Thymus (tissue), 11 donors: ENCODE measurements at regions not wholly inside any gene's neighbourhood (a gene's known extent, or its start where the extent isn't known, plus 50 kb on each side); places are given as distances from the start of the nearest gene placed in this dataset.
A peak's percentile ranks its signal among the peaks of the same experiment; 100 is the strongest.

Experiments
- DNase-seq, 9 donors: peaks; one replicate each; pipeline ENCODE4 v3.0.0-alpha.2; 2013; ENCODE audit warnings: low spot score in 9 of 9, low read depth in 6 of 9, missing footprints in 1 of 9
- H3K27ac ChIP-seq, 2 donors: one replicate each; pipeline ENCODE4 v1.5.1; 2013; ENCODE audit warnings: control low read depth in 1 of 2, low read depth in 1 of 2, low read length in 1 of 2, mild to moderate bottlenecking in 1 of 2, moderate library complexity in 1 of 2
- H3K27me3 ChIP-seq, 2 donors: one replicate each; pipeline ENCODE4 v1.5.1; 2013; ENCODE audit warnings: low read length in 1 of 2; ENCODE audit not compliant: control insufficient read depth in 2 of 2, insufficient read depth in 1 of 2
- H3K36me3 ChIP-seq, 2 donors: one replicate each; pipeline ENCODE4 v1.5.1; 2013; ENCODE audit warnings: low read length in 1 of 2, mild to moderate bottlenecking in 1 of 2, moderate library complexity in 1 of 2; ENCODE audit not compliant: control insufficient read depth in 2 of 2, insufficient read depth in 2 of 2
- H3K4me1 ChIP-seq, 2 donors: one replicate each; pipeline ENCODE4 v1.5.1; 2013; ENCODE audit warnings: low read length in 2 of 2; ENCODE audit not compliant: control insufficient read depth in 2 of 2, insufficient read depth in 2 of 2
- H3K4me3 ChIP-seq, 2 donors: one replicate each; pipeline ENCODE4 v1.5.1; 2013; ENCODE audit warnings: low read length in 2 of 2, control low read depth in 1 of 2, mild to moderate bottlenecking in 1 of 2
- H3K9me3 ChIP-seq, 2 donors: one replicate each; pipeline ENCODE4 v1.5.1; 2013; ENCODE audit warnings: low read length in 1 of 2, mild to moderate bottlenecking in 1 of 2; ENCODE audit not compliant: control insufficient read depth in 2 of 2, insufficient read depth in 1 of 2
- WGBS: extraction: QIAGEN DNeasy Blood & Tissue Kit; methylation state at CpG from one replicate; pipeline ENCODE4 v1.1.7; 2013; 5-methylcytosine and 5-hydroxymethylcytosine counted together
- donor health status: healthy.

DNA sequence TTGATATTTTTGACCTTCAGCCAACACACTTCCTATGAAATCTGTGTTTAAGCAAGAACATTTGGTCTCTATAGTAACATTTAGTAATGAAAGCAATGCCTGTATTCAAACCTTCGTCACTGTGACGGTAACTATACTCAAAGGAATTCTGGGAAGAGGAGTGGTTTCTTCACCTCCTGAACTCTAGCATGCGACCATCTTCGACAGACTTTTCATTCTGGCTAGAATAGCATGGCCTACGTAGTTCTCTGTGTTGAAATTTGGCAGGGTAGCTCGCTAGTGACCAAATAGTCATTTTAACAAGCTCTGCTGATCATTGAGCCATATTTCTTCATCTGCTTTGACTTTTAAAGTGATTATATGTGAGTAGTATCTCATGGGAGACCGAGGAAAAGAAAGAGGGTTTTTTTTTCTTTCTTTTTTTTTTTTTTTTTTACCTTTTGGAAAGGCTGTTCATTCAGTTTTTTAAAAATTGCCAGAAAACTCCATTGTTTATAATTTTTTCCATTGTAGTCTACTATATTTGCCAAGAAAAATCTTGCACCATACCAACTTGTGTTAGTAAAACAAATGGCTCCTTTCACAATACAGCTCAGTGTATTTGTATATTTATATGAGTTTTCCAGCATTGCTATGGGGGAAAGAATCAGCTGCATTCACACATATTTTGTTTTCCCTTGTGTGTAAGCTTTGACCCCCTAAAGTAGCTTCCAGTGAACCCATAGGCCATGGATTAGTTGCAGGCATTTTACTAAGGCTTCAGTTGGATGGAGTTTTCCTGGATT lies 166.8 kb downstream of the NNT start:
- peak in 1 of 9 donors; percentile 1 for DNase-seq
- no peak overlapping the region for H3K4me3 ChIP-seq
- H3K27ac ChIP-seq, result no peak overlapping the region
- no peaks in the 10 kb centered on the region for H3K36me3 ChIP-seq
- whole genome bisulfite sequencing, result 89% methylated on average over 7 of the region's 7 CpGs
- no peaks in the 10 kb centered on the region for H3K4me1 ChIP-seq
- H3K27me3 ChIP-seq, result no peaks in the 10 kb centered on the region
- no peaks in the 10 kb centered on the region for H3K9me3 ChIP-seq
